Activated CD8-positive, alpha-beta T cell treated with anti-CD3 and anti-CD28 coated beads for 36 hours (primary cell): ENCODE measurements at regions not wholly inside any gene's neighbourhood (a gene's known extent, or its start where the extent isn't known, plus 50 kb on each side); places are given as distances from the start of the nearest gene placed in this dataset.

Source experiments
- ATAC-seq: fragments of 200-7000 bp; cut with Tn5 transposase; one replicate; pipeline ENCODE4 v1.10.0; 2021; ENCODE audit warnings: mild to moderate bottlenecking, moderate library complexity
- CTCF ChIA-PET: fragments of 350-600 bp; sonication (Branson Sonifier 250); formaldehyde crosslinking; loops from one replicate; lab custom pipeline; 2021; ENCODE audit warnings: antibody characterized with exemption; lab: Charles Lee
- POLR2A ChIA-PET: fragments of 350-600 bp; sonication (Branson Sonifier 250); formaldehyde crosslinking; loops from one replicate; lab custom pipeline; 2021; ENCODE audit warnings: antibody characterized with exemption; lab: Charles Lee
- DNase-seq: peaks from one replicate; pipeline ENCODE4 v3.0.0-alpha.2; 2020
- H3K27ac Mint-ChIP-seq: one replicate; pipeline ENCODE4 v1.8.0; 2021; ENCODE audit warnings: mild to moderate bottlenecking, mixed read lengths
- H3K27me3 Mint-ChIP-seq: one replicate; pipeline ENCODE4 v1.8.0; 2021; ENCODE audit warnings: mixed read lengths
- H3K36me3 Mint-ChIP-seq: one replicate; pipeline ENCODE4 v1.8.0; 2021; ENCODE audit warnings: low read depth, mixed read lengths
- H3K4me1 Mint-ChIP-seq: one replicate; pipeline ENCODE4 v1.8.0; 2021; ENCODE audit warnings: low read depth, mixed read lengths
- H3K4me3 Mint-ChIP-seq: one replicate; pipeline ENCODE4 v1.8.0; 2021; ENCODE audit warnings: mild to moderate bottlenecking, moderate library complexity, mixed read lengths
- H3K9me3 Mint-ChIP-seq: one replicate; pipeline ENCODE4 v1.8.0; 2021; ENCODE audit warnings: mixed read lengths
- intact Hi-C: fragments of 100-400 bp; cut with micrococcal nuclease; formaldehyde crosslinking; loops from one replicate; pipeline ENCODE4 v1.10.0; 2022
- TF ChIP-seq, protein P1 (sequence below): fragments of 200-600 bp; IDR thresholded peaks from one replicate; pipeline ENCODE4 v1.8.0; 2022; ENCODE audit warnings: antibody characterized with exemption, mild to moderate bottlenecking

DNA sequence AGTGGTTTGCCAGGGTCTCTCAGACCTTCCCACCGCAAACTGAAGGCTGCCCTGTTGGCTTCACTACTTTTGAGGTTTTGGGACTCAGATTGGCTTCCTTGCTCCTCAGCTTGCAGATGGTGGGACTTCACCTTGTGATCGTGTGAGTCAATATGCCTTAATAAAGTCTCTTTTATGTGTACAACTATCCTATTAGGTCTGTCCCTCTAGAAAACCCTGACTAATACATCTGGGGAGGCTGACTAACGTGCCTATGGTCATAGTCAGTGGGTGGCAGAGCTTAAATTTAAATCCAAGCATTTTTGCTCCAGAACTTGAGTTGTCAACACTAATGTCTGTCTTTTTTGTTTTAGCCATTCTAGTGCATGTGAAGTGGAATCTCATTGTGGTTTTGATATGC lies 76.5 kb upstream of the CHODL start:
- intact Hi-C loops: no loop called here
- TF ChIP-seq, protein P1, sequence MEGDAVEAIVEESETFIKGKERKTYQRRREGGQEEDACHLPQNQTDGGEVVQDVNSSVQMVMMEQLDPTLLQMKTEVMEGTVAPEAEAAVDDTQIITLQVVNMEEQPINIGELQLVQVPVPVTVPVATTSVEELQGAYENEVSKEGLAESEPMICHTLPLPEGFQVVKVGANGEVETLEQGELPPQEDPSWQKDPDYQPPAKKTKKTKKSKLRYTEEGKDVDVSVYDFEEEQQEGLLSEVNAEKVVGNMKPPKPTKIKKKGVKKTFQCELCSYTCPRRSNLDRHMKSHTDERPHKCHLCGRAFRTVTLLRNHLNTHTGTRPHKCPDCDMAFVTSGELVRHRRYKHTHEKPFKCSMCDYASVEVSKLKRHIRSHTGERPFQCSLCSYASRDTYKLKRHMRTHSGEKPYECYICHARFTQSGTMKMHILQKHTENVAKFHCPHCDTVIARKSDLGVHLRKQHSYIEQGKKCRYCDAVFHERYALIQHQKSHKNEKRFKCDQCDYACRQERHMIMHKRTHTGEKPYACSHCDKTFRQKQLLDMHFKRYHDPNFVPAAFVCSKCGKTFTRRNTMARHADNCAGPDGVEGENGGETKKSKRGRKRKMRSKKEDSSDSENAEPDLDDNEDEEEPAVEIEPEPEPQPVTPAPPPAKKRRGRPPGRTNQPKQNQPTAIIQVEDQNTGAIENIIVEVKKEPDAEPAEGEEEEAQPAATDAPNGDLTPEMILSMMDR: no peak
- no peak overlapping the region for H3K27ac Mint-ChIP-seq
- peaks cover 3% of the 10 kb centered on the region for H3K9me3 Mint-ChIP-seq
- H3K4me3 Mint-ChIP-seq: no peak overlapping the region
- H3K27me3 Mint-ChIP-seq: no peaks in the 10 kb centered on the region
- ChIA-PET POLR2A (no interaction called here), CTCF (no interaction called here)
- H3K36me3 Mint-ChIP-seq: no peaks in the 10 kb centered on the region
- no peak for ATAC-seq
- no peak for DNase-seq
- H3K4me1 Mint-ChIP-seq: no peaks in the 10 kb centered on the region

DNA sequence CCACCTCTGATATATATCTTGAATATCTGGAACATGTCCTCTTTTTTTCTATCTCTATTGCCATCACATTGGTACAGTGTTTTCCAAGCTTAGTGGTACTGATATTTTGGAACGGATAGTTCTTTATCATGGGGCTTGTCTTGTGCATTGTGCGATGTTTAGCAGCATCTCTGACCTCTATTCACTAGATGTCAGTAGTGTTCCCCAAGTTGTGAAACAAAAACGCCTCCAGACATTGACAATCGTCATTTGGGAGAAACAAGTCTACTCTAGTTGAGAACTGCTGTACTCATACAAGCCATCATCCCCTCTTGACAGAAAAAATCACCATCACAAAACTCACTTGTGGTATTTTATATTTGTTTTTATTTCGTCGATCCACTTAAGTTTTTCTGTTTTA lies 79.7 kb upstream of the CHODL start:
- H3K4me1 Mint-ChIP-seq: no peaks in the 10 kb centered on the region
- ChIA-PET CTCF (no interaction called here), POLR2A (no interaction called here)
- ATAC-seq: no peak
- no peak overlapping the region for H3K27ac Mint-ChIP-seq
- peaks cover 1% of the 10 kb centered on the region for H3K9me3 Mint-ChIP-seq
- intact Hi-C loops: no loop called here
- DNase-seq: no peak
- H3K36me3 Mint-ChIP-seq: no peaks in the 10 kb centered on the region
- H3K4me3 Mint-ChIP-seq: no peak overlapping the region
- no peaks in the 10 kb centered on the region for H3K27me3 Mint-ChIP-seq
- TF ChIP-seq, protein P1: no peak

DNA sequence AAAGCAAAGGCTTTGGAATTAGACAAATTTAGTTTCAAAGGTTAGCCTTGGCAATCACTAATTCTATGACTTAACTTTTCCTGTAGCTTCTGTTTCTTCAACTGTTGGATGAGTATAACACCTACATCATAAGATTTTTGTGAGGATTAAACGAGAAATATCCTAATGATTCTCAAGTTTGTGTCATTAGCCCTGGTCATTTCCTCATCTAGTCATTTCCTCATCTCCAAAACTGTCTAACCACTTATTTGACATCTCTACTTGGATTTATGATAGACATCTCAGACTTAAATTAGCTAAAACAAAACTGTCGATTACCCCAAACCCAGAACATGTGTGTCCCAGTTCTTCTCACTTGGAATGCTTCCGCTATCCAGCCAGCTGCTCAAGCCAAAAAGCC lies 80.2 kb upstream of the CHODL start:
- DNase-seq (no peak), ATAC-seq (no peak)
- peaks cover 2% of the 10 kb centered on the region for H3K9me3 Mint-ChIP-seq
- no peaks in the 10 kb centered on the region for H3K4me1 Mint-ChIP-seq
- intact Hi-C loops: no loop called here
- TF ChIP-seq, protein P1: no peak
- no peak overlapping the region for H3K27ac Mint-ChIP-seq
- ChIA-PET CTCF (no interaction called here), POLR2A (no interaction called here)
- no peaks in the 10 kb centered on the region for H3K36me3 Mint-ChIP-seq
- no peaks in the 10 kb centered on the region for H3K27me3 Mint-ChIP-seq
- H3K4me3 Mint-ChIP-seq: no peak overlapping the region

DNA sequence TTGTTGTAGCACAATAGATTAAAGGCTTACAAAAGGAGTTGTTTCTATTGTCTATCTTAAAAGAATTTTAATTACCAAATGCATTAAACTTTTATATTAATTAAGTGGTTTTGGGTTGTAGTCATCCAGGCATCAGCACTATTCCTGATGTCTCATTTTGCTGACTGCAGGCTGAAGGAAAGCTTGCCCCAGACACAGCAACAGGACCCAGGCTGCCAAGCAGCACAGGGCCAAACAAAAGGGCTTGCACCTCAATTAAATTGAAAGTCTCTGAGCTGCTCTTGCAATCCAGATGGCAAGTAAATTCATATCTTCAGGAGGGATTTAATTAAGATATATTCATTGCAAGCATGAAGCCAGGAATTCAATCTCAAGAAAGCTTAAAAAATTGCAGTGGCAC lies 80.7 kb upstream of the CHODL start:
- Mint-ChIP-seq H3K4me3 (no peak overlapping the region), H3K4me1 (no peaks in the 10 kb centered on the region), H3K27ac (no peak overlapping the region), H3K36me3 (no peaks in the 10 kb centered on the region), H3K9me3 (peaks cover 2% of the 10 kb centered on the region), H3K27me3 (no peaks in the 10 kb centered on the region)
- no peak for DNase-seq
- no peak for ATAC-seq
- ChIA-PET POLR2A (no interaction called here), CTCF (no interaction called here)
- TF ChIP-seq, protein P1: no peak
- intact Hi-C loops: no loop called here

DNA sequence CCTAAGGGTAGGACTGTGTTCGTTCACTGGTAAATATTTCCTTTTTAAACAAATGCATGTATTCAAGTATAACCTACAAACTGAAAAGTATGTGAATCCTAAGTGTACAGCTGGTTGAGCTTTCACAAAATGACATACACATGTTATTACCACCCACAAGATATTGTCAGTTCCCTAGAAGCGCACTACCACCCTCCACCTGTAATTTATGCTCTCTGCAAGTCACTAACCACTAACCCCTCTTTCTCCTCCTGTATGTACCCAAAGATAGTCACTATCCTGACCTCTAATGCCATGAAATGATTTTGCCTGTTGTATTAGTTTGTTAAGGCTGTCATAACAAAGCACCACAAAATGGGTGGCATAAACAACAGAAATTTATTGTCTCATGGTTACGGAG lies 82.8 kb upstream of the CHODL start:
- DNase-seq: no peak
- ATAC-seq: no peak
- no peaks in the 10 kb centered on the region for H3K4me1 Mint-ChIP-seq
- TF ChIP-seq, protein P1: no peak
- CTCF ChIA-PET: no interaction called here
- no peaks in the 10 kb centered on the region for H3K36me3 Mint-ChIP-seq
- H3K4me3 Mint-ChIP-seq: no peak overlapping the region
- POLR2A ChIA-PET: no interaction called here
- peaks cover 4% of the 10 kb centered on the region for H3K9me3 Mint-ChIP-seq
- no peak overlapping the region for H3K27ac Mint-ChIP-seq
- intact Hi-C loops: no loop called here
- no peaks in the 10 kb centered on the region for H3K27me3 Mint-ChIP-seq
